Large intestine (tissue), 3 donors: ENCODE measurements at regions not wholly inside any gene's neighbourhood (a gene's known extent, or its start where the extent isn't known, plus 50 kb on each side); places are given as distances from the start of the nearest gene placed in this dataset.

Source experiments
- DNase-seq, 2 donors: peaks; one replicate each; pipeline versions ENCODE4 v3.0.0 to v3.0.0-alpha.2; 2013
- H3K27ac ChIP-seq: one replicate; pipeline ENCODE4 v1.5.1; 2013; ENCODE audit warnings: low read length
- H3K27me3 ChIP-seq: 2 replicates; pipeline ENCODE4 v1.6.1; 2013; ENCODE audit warnings: low read length; ENCODE audit not compliant: control insufficient read depth, insufficient read depth
- H3K36me3 ChIP-seq: 2 replicates; pipeline ENCODE4 v1.6.1; 2013; ENCODE audit warnings: low read length; ENCODE audit not compliant: control insufficient read depth, insufficient read depth
- H3K4me1 ChIP-seq: one replicate; pipeline ENCODE4 v1.6.1; 2013; ENCODE audit warnings: low read length; ENCODE audit not compliant: control insufficient read depth, insufficient read depth
- H3K4me3 ChIP-seq: one replicate; pipeline ENCODE4 v1.5.1; 2013; ENCODE audit warnings: low read length
- H3K9me3 ChIP-seq: one replicate; pipeline ENCODE4 v1.6.1; 2013; ENCODE audit warnings: mild to moderate bottlenecking, low read depth, low read length, moderate library complexity; ENCODE audit not compliant: control insufficient read depth
- WGBS: methylation state at CpG from one replicate; pipeline ENCODE4 v1.1.5; 2013; ENCODE audit warnings: low lambda C conversion rate; ENCODE audit not compliant: insufficient coverage; 5-methylcytosine and 5-hydroxymethylcytosine counted together

DNA sequence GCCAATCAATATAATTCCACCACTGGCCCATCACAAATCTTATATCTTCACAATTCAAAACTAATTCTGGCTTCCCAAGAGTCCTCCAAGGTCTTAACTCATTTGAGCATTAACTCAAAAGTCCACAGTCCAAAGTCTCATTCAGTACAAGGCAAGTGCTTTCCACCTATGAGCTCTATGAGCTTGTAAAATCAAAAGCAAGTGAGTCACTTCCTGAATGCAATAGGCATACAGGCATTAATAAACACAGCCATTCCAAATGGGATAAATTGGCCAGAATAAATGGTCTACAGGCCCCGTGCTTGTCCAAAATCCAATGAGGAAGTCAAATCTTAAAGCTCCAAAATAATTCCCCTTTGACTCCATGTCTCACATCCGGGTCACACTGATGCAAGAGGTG is 479.1 kb downstream of the KDM5D start:
- DNase-seq: no peak
- WGBS: no CpG with 5 or more reads among the region's 2 CpGs
- H3K27ac ChIP-seq: no peak overlapping the region

DNA sequence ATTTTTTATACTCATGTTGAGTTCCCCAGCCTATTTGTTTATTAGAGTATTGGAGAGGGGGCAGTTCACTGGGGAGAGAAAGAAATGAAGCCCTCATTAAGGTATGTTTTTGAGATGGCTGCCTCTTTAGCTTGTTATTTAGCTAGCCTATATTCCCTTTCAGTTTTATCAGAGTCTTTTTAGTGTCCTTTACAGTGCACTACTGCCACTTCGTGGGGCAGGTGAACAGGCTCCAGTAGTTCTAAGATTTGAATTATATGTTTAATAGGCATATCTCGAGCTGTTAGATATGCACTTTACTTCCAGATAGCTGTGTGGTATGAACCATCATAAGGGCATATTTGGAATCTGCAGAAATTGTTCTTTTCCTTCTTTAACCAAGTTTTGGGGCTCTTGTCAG is 482.2 kb downstream of the KDM5D start:
- no peak overlapping the region for H3K27ac ChIP-seq
- no peaks in the 10 kb centered on the region for H3K27me3 ChIP-seq
- DNase-seq: no peak
- H3K4me3 ChIP-seq: no peak overlapping the region
- H3K9me3 ChIP-seq: no peaks in the 10 kb centered on the region
- H3K4me1 ChIP-seq: no peaks in the 10 kb centered on the region
- no peaks in the 10 kb centered on the region for H3K36me3 ChIP-seq
- no CpG with 5 or more reads among the region's 2 CpGs for WGBS

More for the DNA sequence above, 479.1 kb downstream of the KDM5D start:
- no peaks in the 10 kb centered on the region for H3K27me3 ChIP-seq
- H3K4me1 ChIP-seq: no peaks in the 10 kb centered on the region
- H3K36me3 ChIP-seq: no peaks in the 10 kb centered on the region
- H3K4me3 ChIP-seq: no peak overlapping the region
- no peaks in the 10 kb centered on the region for H3K9me3 ChIP-seq

DNA sequence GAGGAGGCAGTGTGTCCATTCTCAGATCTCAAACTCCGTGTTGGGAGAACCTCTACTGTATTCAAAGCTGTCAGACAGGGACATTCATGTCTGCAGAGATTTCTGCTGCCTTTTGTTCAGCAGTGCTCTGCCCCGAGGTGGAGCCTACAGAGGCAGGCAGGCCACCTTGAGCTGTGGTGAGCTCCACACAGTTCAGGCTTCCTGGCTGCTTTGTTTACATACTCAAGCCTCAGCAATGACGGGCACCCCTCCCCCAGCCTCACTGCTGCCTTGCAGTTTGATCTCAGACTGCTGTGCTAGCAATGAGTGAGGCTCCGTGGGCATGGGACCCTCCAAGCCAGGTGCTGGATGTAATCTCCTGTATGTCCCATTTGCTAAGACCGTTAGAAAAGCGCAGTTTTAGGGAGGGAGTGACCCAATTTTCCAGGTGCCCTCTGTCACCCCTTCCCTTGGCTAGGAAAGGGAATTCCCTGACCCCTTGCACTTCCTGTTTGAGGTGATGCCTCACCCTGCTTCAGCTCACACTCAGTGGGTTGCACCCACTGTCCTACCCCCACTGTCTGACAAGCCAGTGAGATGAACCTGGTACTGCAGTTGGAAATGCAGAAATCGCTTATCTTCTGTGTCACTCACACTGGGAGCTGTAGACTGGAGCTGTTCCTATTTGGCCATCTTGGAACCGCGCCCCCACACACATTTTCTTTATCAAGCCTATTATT is 458.9 kb upstream of the HSFY2 start:
- no CpG with 5 or more reads among the region's 9 CpGs for WGBS
- H3K27ac ChIP-seq: no peak overlapping the region
- H3K9me3 ChIP-seq: no peaks in the 10 kb centered on the region
- H3K4me3 ChIP-seq: no peak overlapping the region
- H3K4me1 ChIP-seq: no peaks in the 10 kb centered on the region
- H3K27me3 ChIP-seq: no peaks in the 10 kb centered on the region
- DNase-seq: no peak
- H3K36me3 ChIP-seq: no peaks in the 10 kb centered on the region

DNA sequence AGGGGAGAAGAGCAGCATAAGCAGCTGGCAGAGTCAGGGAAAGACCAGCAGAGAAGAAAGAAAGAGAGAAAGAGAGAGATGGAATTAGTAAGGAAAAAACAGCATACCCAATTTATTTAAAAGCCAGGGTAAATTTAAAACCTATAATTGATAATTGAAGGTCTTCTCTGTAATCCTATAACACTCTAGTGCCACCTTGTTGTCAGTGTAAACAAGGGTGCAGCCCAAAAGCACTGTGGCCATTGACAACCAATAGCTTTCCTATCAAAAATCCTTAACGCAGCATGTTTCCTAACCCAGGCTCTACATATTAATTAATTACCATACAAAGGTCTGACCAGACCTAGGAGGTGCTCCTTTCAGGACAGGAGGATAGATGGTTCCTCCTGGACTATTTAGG is 447.2 kb upstream of the HSFY2 start:
- H3K36me3 ChIP-seq: no peaks in the 10 kb centered on the region
- H3K27me3 ChIP-seq: no peaks in the 10 kb centered on the region
- H3K9me3 ChIP-seq: no peaks in the 10 kb centered on the region
- H3K27ac ChIP-seq: no peak overlapping the region
- H3K4me1 ChIP-seq: no peaks in the 10 kb centered on the region
- no peak overlapping the region for H3K4me3 ChIP-seq
- DNase-seq: no peak
- WGBS: no CpG with 5 or more reads among the region's 1 CpG

GRCh38 chrY:19208915-19209314 is 435.4 kb upstream of the HSFY2 start:
- no CpG with 5 or more reads among the region's 2 CpGs for WGBS
- Histone ChIP-seq H3K27me3 (no peaks in the 10 kb centered on the region), H3K36me3 (no peaks in the 10 kb centered on the region), H3K9me3 (no peaks in the 10 kb centered on the region), H3K4me1 (no peaks in the 10 kb centered on the region), H3K4me3 (no peak overlapping the region), H3K27ac (no peak overlapping the region)
- DNase-seq: no peak

- no peak overlapping the region for H3K27ac ChIP-seq
- H3K9me3 ChIP-seq: no peaks in the 10 kb centered on the region
- no peak overlapping the region for H3K4me3 ChIP-seq
- H3K36me3 ChIP-seq: no peaks in the 10 kb centered on the region
- H3K27me3 ChIP-seq: no peaks in the 10 kb centered on the region
- no peaks in the 10 kb centered on the region for H3K4me1 ChIP-seq
- no peak for DNase-seq
- no CpG with 5 or more reads among the region's 1 CpG for WGBS
Observed at GRCh38 chrY:19207048-19207447, 433.5 kb upstream of the HSFY2 start.

- H3K27ac ChIP-seq: no peak overlapping the region
- no peaks in the 10 kb centered on the region for H3K4me1 ChIP-seq
- no peak overlapping the region for H3K4me3 ChIP-seq
- no peak for DNase-seq
- H3K27me3 ChIP-seq: no peaks in the 10 kb centered on the region
- no CpG with 5 or more reads among the region's 3 CpGs for WGBS
- H3K9me3 ChIP-seq: no peaks in the 10 kb centered on the region
- no peaks in the 10 kb centered on the region for H3K36me3 ChIP-seq
Observed at GRCh38 chrY:19180824-19181223, 407.3 kb upstream of the HSFY2 start.

GRCh38 chrY:19168202-19168565 is 394.6 kb upstream of the HSFY2 start:
- Histone ChIP-seq H3K9me3 (no peaks in the 10 kb centered on the region), H3K36me3 (no peaks in the 10 kb centered on the region), H3K4me3 (no peak overlapping the region), H3K27ac (no peak overlapping the region), H3K27me3 (no peaks in the 10 kb centered on the region), H3K4me1 (no peaks in the 10 kb centered on the region)
- no CpG with 5 or more reads among the region's 5 CpGs for WGBS
- DNase-seq: no peak

GRCh38 chrY:19167319-19168201 is 394.0 kb upstream of the HSFY2 start:
- no peaks in the 10 kb centered on the region for H3K27me3 ChIP-seq
- H3K4me1 ChIP-seq: no peaks in the 10 kb centered on the region
- no peak overlapping the region for H3K4me3 ChIP-seq
- H3K9me3 ChIP-seq: no peaks in the 10 kb centered on the region
- no peak overlapping the region for H3K27ac ChIP-seq
- WGBS: no CpG with 5 or more reads among the region's 13 CpGs
- no peak for DNase-seq
- H3K36me3 ChIP-seq: no peaks in the 10 kb centered on the region

- H3K27me3 ChIP-seq: no peaks in the 10 kb centered on the region
- no peak for DNase-seq
- no peaks in the 10 kb centered on the region for H3K36me3 ChIP-seq
- no peaks in the 10 kb centered on the region for H3K9me3 ChIP-seq
- WGBS: no CpG with 5 or more reads among the region's 4 CpGs
- H3K27ac ChIP-seq: no peak overlapping the region
- H3K4me3 ChIP-seq: no peak overlapping the region
- H3K4me1 ChIP-seq: no peaks in the 10 kb centered on the region
Observed at GRCh38 chrY:19148783-19149182, 375.2 kb upstream of the HSFY2 start.
